NCI-H2171 (cell line): ENCODE measurements at regions not wholly inside any gene's neighbourhood (a gene's known extent, or its start where the extent isn't known, plus 50 kb on each side); places are given as distances from the start of the nearest gene placed in this dataset.

Experiments
- DNase-seq: peaks from one replicate; lab custom pipeline; 2025; lab: John Stamatoyannopoulos, UW

GRCh38 chr19:28505134-28505533 is 707.8 kb downstream of the UQCRFS1 start:
- DNase-seq: no peak

GRCh38 chr19:28504727-28505126 is 708.2 kb downstream of the UQCRFS1 start:
- DNase-seq: no peak

- no peak for DNase-seq
Observed at GRCh38 chr19:28504139-28504538, 708.8 kb downstream of the UQCRFS1 start.

GRCh38 chr19:28502879-28503734 is 709.8 kb downstream of the UQCRFS1 start:
- no peak for DNase-seq

GRCh38 chr19:28501976-28502375 is 711.0 kb downstream of the UQCRFS1 start:
- DNase-seq: no peak

GRCh38 chr19:28500982-28501630 is 711.8 kb downstream of the UQCRFS1 start:
- no peak for DNase-seq

GRCh38 chr19:28500296-28500695 is 712.7 kb downstream of the UQCRFS1 start:
- DNase-seq: no peak

GRCh38 chr19:28498404-28498976 is 714.5 kb downstream of the UQCRFS1 start:
- no peak for DNase-seq

GRCh38 chr19:28497887-28498286 is 715.1 kb downstream of the UQCRFS1 start:
- no peak for DNase-seq

GRCh38 chr19:28497137-28497536 is 715.8 kb downstream of the UQCRFS1 start:
- DNase-seq: no peak

GRCh38 chr19:28495046-28495445 is 717.9 kb downstream of the UQCRFS1 start:
- no peak for DNase-seq

GRCh38 chr19:28494461-28494860 is 718.5 kb downstream of the UQCRFS1 start:
- no peak for DNase-seq

GRCh38 chr19:28493884-28494283 is 719.1 kb downstream of the UQCRFS1 start:
- no peak for DNase-seq

- DNase-seq: no peak
Observed at GRCh38 chr19:28492621-28493020, 720.3 kb downstream of the UQCRFS1 start.

- DNase-seq: no peak
Observed at GRCh38 chr19:28492201-28492600, 720.8 kb downstream of the UQCRFS1 start.

- DNase-seq: no peak
Observed at GRCh38 chr19:28489776-28490175, 723.2 kb downstream of the UQCRFS1 start.

GRCh38 chr19:28489126-28489660 is 723.8 kb downstream of the UQCRFS1 start:
- no peak for DNase-seq

GRCh38 chr19:28487999-28488398 is 725.0 kb downstream of the UQCRFS1 start:
- no peak for DNase-seq

GRCh38 chr19:28486926-28487325 is 726.0 kb downstream of the UQCRFS1 start:
- no peak for DNase-seq

GRCh38 chr19:28486473-28486872 is 726.5 kb downstream of the UQCRFS1 start:
- DNase-seq: no peak

GRCh38 chr19:28485292-28485691 is 727.7 kb downstream of the UQCRFS1 start:
- DNase-seq: no peak

- no peak for DNase-seq
Observed at GRCh38 chr19:28483197-28483596, 729.8 kb downstream of the UQCRFS1 start.

- no peak for DNase-seq
Observed at GRCh38 chr19:28482221-28482620, 730.7 kb downstream of the UQCRFS1 start.
